RWPE1 (cell line): ENCODE measurements at regions not wholly inside any gene's neighbourhood (a gene's known extent, or its start where the extent isn't known, plus 50 kb on each side); places are given as distances from the start of the nearest gene placed in this dataset.

ENCODE experiments used
- CTCF ChIA-PET: fragments of 350-600 bp; sonication (Branson Sonifier 250); formaldehyde crosslinking; extraction: SDS; loops from one replicate; lab custom pipeline; 2021; lab: Yijun Ruan, JAX
- POLR2A ChIA-PET: fragments of 400-600 bp; formaldehyde crosslinking; extraction: SDS; loops from one replicate; lab custom pipeline; 2020; ENCODE audit warnings: antibody characterized with exemption; ENCODE audit not compliant: low non-redundant PET; lab: Yijun Ruan, JAX
- DNase-seq: peaks from one replicate; pipeline ENCODE4 v3.0.0; 2012; ENCODE audit warnings: low spot score
- H3K27ac ChIP-seq: fragments of 450-650 bp; 2 replicates; pipeline ENCODE4 v1.5.1; 2017
- TF ChIP-seq, protein P1 (sequence below): fragments of 450-650 bp; conservative IDR thresholded peaks from 2 replicates; pipeline ENCODE4 v1.5.1; 2017; ENCODE audit warnings: low read depth, mild to moderate bottlenecking

DNA sequence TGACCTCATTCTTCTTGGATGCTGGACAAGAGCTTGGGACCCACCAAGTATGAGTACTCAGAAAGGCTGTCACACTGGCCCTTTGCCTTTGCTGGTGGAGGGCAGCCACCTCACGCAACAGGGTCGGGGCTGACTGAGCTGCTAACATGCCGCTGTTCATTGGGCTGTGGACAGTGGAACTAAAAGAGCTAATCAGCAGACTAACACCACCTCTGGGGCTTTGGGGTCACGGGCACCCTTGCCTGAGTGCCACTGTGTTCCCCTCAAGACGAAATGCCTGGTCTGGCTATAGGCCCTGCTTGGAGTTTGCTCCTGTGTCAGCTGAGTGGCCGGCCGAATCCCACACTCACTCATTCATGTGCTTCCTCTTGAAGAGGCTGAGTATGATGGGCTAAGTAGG, 559.6 kb downstream of the SPRY1 start:
- TF ChIP-seq, protein P1, sequence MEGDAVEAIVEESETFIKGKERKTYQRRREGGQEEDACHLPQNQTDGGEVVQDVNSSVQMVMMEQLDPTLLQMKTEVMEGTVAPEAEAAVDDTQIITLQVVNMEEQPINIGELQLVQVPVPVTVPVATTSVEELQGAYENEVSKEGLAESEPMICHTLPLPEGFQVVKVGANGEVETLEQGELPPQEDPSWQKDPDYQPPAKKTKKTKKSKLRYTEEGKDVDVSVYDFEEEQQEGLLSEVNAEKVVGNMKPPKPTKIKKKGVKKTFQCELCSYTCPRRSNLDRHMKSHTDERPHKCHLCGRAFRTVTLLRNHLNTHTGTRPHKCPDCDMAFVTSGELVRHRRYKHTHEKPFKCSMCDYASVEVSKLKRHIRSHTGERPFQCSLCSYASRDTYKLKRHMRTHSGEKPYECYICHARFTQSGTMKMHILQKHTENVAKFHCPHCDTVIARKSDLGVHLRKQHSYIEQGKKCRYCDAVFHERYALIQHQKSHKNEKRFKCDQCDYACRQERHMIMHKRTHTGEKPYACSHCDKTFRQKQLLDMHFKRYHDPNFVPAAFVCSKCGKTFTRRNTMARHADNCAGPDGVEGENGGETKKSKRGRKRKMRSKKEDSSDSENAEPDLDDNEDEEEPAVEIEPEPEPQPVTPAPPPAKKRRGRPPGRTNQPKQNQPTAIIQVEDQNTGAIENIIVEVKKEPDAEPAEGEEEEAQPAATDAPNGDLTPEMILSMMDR: no peak
- ChIA-PET POLR2A (no interaction called here), CTCF (interaction anchor here (0.7 kb wide), 1 partner anchor 16 kb away, joined by 3 read pairs; no protein-coding TSS in a partner anchor)
- H3K27ac ChIP-seq: no peak overlapping the region
- DNase-seq: no peak

DNA sequence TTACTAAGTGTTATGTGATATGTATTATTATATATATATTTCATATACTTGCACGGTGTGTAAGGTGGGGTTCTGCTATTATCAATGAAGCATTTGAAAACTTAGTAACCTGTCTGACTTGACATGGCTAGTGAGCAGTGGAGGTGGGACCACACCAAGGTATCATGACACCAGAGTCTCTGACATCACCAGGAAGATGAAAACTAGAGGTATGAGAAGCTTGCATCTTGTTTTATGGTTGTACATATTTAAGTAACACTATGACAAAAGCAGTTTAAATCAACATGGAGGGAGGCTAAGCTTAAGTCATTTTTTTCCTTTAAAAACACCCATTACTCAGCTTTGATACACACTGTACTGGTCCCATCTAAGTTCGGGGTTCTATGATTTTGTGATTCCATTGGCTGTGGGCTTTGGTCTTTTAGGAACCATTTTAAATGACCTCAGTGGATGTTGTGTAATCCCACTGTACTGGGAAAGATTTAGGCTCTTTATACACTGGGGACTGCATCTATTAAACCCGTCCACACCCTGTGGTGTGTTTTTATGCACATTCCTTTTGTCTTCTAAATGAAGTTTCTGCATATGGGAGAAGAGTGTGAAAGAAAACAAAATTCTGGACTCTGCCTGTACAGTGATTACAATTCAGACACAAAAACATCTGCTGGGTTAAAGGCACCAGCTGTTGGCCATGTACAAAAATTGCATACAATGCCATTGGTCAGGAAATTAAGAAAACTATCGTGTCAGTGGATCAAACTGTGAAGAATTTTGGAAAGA, 570.6 kb downstream of the SPRY1 start:
- ChIA-PET POLR2A (no interaction called here), CTCF (interaction anchor here (0.7 kb wide), 1 partner anchor 1247 kb away, joined by 6 read pairs; no protein-coding TSS in a partner anchor)
- H3K27ac ChIP-seq: no peak overlapping the region
- TF ChIP-seq, protein P1: no peak
- no peak for DNase-seq

DNA sequence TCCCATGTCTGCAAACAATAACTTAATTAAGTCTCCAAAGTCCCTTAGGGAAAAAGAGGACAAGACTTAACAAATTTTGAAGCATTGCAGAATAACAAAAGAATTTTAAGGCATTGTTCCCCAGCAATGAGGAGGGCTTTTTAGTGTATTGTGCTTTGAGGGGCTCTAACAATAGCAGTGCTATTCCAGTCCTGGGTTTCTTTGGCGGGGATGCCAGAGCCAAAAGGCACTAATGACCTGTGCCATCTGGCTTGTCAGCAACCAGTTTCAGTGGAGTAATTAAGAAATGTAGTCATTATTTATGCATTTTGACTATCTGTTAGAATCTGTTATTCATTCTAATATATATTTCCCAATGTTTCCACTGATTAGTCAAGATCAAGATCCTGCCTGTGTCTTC, 575.4 kb downstream of the SPRY1 start:
- TF ChIP-seq, protein P1: no peak
- H3K27ac ChIP-seq: no peak overlapping the region
- ChIA-PET CTCF (no interaction called here), POLR2A (no interaction called here)
- DNase-seq: no peak

DNA sequence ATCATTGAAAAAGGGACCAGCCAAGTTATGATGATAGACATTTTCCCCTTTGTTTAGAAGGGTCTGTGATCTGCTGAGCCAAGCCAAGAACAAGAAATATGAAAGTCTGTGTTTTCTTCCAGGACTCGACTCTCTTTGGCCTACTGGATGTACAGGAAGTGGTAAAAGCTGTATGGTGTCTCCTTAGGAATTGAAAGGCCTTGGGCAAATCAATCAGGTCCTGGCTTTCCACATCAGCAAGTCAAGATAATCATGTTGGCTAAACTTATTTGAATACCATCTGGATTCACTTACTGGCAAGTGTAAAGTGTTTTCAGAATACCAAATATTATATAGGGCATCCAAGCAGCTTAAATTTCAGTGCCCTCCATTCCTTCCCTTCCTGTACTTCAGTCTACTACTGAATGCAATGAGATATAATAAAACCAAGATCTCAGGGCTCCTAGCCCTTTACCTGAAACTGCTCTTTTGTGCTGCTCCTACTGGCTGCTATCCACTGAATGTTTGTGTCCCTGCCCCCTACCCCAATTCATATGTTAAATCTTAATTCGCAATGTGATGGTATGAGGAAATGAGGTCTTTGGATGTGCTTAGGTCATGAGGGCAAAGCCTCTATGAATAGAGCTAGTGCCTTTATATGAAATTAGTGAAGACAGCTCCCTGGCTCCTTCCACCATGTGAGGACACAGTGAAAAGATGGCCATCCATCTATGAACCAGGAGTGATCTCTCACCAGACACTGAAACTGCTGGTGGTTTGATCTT, 578.0 kb downstream of the SPRY1 start:
- no peak overlapping the region for H3K27ac ChIP-seq
- DNase-seq: no peak
- TF ChIP-seq, protein P1: no peak
- POLR2A ChIA-PET: no interaction called here
- CTCF ChIA-PET: no interaction called here

DNA sequence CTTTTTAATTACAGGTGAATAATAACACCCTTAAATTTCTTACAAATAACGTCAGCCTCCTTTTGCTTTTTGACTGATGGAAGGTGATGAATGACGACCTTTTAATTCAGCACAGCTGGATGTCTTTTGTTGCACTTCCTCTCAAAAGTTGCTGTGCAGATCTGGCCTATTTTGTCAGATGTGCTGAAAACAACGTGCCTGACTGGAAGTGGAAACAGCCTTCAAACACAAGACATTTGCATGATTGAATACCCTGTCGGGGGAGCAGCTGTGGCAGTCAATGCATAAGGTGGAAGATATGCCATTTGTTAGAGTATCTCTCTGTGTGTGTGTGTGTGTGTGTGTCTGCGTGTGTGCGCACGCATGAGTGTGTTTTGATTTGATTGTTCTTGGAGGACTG, 579.7 kb downstream of the SPRY1 start:
- H3K27ac ChIP-seq: no peak overlapping the region
- no peak for DNase-seq
- TF ChIP-seq, protein P1: no peak
- ChIA-PET CTCF (no interaction called here), POLR2A (no interaction called here)

DNA sequence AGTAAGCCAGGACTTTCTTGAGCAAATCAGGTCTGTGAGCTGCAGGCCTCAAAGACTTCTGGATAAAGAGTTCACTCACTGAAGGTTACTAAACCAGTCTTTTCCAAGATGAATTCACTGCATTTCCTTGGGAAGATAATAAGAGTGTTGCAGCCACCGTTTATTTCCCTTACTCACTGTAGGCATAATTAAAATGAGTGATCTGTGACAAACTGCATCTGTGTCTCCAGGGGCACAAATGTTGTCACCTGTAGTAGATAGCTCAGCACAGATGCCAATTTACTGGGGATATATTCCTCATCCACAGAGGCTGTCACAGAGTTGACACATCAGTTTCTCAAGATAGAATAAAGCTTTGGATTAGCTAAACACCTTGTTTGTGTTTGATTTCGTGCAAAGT, 580.2 kb downstream of the SPRY1 start:
- POLR2A ChIA-PET: no interaction called here
- DNase-seq: no peak
- H3K27ac ChIP-seq: no peak overlapping the region
- TF ChIP-seq, protein P1: no peak
- CTCF ChIA-PET: no interaction called here
